Right ventricle myocardium inferior (tissue), 1 donor: ENCODE measurements at regions not wholly inside any gene's neighbourhood (a gene's known extent, or its start where the extent isn't known, plus 50 kb on each side); places are given as distances from the start of the nearest gene placed in this dataset.
"Not testable (repeated sequence)": the region's sequence is repeated elsewhere in the genome, so short reads cannot be mapped to it uniquely, and the experiment has no call there.

Source experiments
- ATAC-seq: fragments of 200-7000 bp; cut with Tn5 transposase; one replicate; pipeline ENCODE4 v1.9.1; 2020; ENCODE audit warnings: mild to moderate bottlenecking, moderate library complexity
- DNase-seq: peaks from one replicate; pipeline ENCODE4 v3.0.0; 2021; ENCODE audit errors: missing footprints
- intact Hi-C: fragments of 100-400 bp; cut with DNase I; formaldehyde crosslinking; loops from one replicate; pipeline ENCODE4 v1.11.0; 2022
- donor health status: DM: no; HTN: yes; CAD: no; lungs with severe emphysema.

DNA sequence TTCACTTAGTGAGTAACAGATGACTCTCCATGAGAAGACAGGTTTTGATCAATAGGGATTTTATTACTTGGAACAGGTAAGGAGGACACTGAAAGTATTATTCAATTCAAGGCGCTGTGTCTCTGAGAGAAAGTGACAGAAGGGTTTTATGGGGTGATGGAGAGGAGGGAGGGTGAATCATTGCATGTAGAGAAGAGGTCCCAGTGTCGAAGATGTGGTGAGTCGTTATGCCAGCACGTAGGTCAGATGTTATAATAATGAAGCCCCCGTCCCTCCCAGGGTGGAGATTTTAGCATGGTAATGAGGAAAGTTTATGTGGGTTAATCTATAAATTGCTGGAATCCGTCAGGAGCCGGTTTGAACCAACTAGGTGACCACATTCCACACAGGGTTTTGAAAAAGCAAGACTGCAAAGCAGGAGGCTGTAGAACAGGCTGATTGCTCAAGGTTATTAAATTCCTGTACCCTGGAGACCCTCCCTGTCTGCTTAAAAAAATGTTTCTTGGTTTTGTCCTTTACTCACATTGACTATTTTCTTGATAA, 586.4 kb upstream of the TMPRSS15 start:
- ATAC-seq, result no peak
- intact Hi-C loops, result no loop called here
- no peak for DNase-seq

DNA sequence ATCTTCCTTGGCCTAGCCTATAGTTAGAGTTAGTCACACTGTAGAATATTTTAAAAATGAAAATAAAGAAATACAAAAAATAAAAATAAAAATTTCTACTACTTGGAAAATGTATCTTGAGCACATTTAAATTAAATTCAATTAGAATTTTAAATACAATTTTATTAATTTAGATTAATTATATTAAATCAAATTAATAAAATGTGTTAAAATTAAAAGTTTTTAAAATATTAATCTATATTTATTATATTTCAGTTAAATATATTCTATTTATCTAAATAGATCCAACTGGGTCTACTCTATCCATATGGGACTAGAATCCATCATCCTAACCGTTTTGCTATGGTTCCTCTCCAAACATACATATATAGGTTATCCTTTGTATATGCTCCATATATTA, 588.3 kb upstream of the TMPRSS15 start:
- DNase-seq (no peak), ATAC-seq (no peak)
- intact Hi-C loops, result no loop called here

GRCh38 chr21:19010251-19010650, 606.7 kb upstream of the TMPRSS15 start:
- intact Hi-C loops, result loop anchor here (5.0 kb wide), 1 partner anchor 247 kb away; no protein-coding TSS in a partner anchor
- ATAC-seq, result no peak
- DNase-seq, result no peak

- ATAC-seq, result peak; percentile 94
- intact Hi-C loops, result loop anchor here (5.0 kb wide), 1 partner anchor 246 kb away; no protein-coding TSS in a partner anchor
- DNase-seq, result no peak
Observed at GRCh38 chr21:19010996-19011395, 607.4 kb upstream of the TMPRSS15 start.

DNA sequence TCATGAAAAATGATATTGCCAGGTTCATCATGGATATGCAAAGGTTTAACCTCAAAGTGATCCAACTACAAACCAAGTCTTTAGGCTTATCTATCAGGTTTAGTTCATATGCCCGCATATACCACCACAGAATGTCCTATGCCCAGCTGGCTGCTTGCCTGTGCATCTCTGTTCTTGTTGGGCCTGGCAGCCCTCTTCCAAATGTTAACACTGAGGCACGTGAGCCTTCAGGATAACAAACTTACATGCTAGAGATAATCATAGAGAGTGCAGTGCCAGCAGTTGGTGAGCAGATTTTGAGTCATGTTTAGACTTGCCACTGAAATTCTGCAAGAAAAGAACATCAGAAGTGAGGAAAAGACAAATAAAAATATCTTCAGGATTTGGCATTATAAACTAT, 607.9 kb upstream of the TMPRSS15 start:
- intact Hi-C loops, result loop anchor here (5.0 kb wide), 1 partner anchor 246 kb away; no protein-coding TSS in a partner anchor
- no peak for DNase-seq
- peak; percentile 76 for ATAC-seq

DNA sequence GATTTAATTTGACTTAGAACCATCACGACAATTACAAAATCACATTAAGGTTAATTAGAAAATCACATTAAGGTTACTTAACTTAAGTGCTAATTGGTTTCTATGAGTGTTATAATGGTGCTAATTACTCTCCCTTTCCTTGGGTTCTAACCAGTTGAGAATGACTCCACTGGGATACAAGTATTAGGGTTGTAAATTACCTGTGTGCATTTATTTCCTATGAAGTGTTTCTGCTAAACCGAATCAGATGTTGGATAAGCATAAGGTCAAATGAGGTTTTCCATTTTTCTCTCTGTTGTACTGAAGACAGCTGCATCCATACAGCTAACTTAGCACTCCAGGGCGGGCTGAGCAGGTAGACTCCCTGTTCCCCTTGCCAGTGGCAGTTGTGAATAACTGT, 610.3 kb upstream of the TMPRSS15 start:
- DNase-seq, result no peak
- ATAC-seq, result no peak
- intact Hi-C loops, result loop anchor here (5.0 kb wide), 1 partner anchor 243 kb away; no protein-coding TSS in a partner anchor

GRCh38 chr21:19018529-19018928, 614.9 kb upstream of the TMPRSS15 start:
- ATAC-seq, result no peak
- DNase-seq, result no peak
- intact Hi-C loops, result no loop called here

DNA sequence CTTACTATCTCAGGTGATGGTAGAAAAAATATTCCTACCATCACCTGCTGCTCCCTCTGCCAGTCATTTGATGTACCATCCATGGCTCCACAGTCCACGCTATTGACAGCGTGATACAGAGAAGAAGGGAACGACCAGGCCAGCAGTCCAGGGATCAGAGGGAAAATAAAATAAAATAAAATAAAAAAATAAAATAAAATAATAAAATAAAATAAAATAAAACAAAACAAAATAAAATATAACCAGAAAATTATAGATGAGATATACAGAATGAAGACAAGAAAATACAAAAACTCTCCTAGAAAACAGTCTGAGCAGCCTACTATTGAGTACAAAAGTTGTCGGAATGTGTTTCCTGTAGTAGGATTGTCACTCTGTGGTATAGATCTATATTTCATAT, 619.4 kb upstream of the TMPRSS15 start:
- ATAC-seq (no peak), DNase-seq (no peak)
- intact Hi-C loops, result no loop called here

DNA sequence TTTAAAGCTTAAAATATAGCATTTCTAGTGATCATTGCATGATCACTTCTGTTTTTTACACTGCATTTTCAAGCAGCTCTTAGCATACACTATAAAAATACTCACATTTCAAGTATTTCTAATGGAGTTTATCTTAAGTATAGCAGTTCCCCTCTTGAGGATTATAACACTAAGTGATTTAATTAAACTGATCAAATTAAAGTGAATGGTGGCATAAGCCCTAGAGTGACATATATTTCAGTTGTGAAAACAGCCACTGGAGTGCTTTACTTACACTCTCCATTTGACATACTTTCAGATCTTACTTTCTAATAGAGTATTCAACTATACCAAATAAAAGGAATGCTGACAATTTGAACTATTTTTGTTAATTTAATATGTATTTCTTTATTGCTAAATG, 623.3 kb upstream of the TMPRSS15 start:
- intact Hi-C loops, result no loop called here
- DNase-seq (no peak), ATAC-seq (no peak)

GRCh38 chr21:19029816-19030215, 626.2 kb upstream of the TMPRSS15 start:
- intact Hi-C loops, result no loop called here
- no peak for ATAC-seq
- no peak for DNase-seq

DNA sequence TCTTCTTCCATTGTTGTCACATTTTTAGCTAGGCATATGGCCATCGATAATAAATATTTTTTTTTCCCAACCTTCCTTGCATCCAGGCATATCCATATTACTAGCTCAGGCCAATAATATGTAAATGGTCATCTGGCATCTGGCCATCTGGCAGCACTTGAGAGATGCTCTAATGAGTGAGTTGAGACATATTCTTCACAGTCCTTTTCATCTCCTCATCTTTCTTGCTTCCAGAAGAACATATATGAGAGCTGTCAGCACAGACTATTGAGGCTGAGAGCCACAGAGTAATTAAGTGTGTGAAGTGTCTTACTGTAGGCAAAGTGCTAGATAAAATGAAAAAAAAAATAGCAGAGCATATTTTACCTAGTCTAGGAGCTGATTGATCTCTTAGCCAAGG, 628.4 kb upstream of the TMPRSS15 start:
- ATAC-seq (no peak), DNase-seq (no peak)
- intact Hi-C loops, result no loop called here

DNA sequence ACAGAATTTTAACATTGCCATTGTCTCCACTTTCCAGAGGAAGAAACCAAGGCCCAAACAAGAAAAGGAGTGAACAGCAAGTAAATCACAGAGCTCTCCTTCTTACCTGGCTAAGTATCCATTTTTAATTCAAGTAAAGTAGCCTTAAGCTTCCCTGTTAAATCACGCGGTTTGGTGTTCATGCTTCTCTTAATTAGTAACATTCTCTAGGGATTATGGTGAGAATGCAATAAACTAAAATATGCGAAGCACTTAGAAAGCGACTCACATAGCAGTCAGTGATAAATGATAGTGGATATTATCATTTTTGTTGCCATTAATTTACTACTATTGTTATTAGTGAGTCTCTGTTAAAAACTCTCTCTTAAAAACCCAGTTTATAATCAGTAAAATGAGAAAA, 630.5 kb upstream of the TMPRSS15 start:
- no peak for ATAC-seq
- intact Hi-C loops, result no loop called here
- DNase-seq, result no peak

DNA sequence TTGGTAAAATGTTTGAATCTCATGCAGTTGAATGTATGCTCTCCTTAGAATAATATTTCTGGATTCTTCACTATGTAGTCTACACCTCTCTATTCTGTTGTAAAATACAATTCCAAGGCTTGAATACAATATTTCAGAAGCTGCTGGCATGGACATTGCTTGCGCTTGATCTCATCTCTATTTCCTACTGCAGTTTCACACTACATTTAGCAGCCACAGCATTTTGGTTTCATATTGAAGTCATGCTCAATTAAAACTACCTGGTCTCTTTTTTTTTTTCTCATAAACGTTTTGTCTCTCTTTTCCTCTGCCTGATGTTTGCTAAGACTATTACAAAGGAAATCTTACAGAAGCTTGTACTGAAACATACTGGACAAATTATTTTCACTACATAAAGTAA, 631.0 kb upstream of the TMPRSS15 start:
- DNase-seq, result no peak
- ATAC-seq, result no peak
- intact Hi-C loops, result no loop called here

- intact Hi-C loops, result no loop called here
- no peak for DNase-seq
- no peak for ATAC-seq
Observed at GRCh38 chr21:19045876-19046275, 642.3 kb upstream of the TMPRSS15 start.

GRCh38 chr21:19048098-19048672, 644.6 kb upstream of the TMPRSS15 start:
- intact Hi-C loops, result no loop called here
- no peak for ATAC-seq

GRCh38 chr21:19049567-19049966, 646.0 kb upstream of the TMPRSS15 start:
- ATAC-seq, result no peak
- intact Hi-C loops, result no loop called here
- DNase-seq, result no peak

More at GRCh38 chr21:19048098-19048672, 644.6 kb upstream of the TMPRSS15 start:
- DNase-seq, result no peak

- intact Hi-C loops, result no loop called here
- ATAC-seq (no peak), DNase-seq (no peak)
Observed at GRCh38 chr21:19065164-19065563, 661.6 kb upstream of the TMPRSS15 start.

- ATAC-seq (no peak), DNase-seq (no peak)
- intact Hi-C loops, result no loop called here
Observed at GRCh38 chr21:19076031-19076430, 672.4 kb upstream of the TMPRSS15 start.

- intact Hi-C loops, result no loop called here
- no peak for DNase-seq
Observed at GRCh38 chr21:19109694-19110093, 706.1 kb upstream of the TMPRSS15 start.

DNA sequence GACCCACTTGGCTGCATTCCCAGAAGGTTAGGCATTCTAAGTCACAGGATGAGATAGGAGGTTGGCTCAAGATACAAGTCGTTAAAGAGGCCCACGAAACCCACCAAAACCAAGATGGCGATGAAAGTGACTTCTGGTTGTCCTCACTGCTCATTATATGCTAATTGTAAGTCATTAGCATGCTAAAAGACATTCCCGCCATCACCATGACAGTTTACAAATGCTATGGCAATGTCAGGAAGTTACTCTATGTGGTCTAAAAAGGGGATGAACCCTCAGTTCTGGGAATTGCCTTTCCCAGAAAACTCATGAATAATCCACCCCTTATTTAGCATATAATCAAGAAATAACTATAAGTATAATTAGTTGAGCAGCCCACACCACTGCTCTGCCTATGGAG, 715.7 kb upstream of the TMPRSS15 start:
- DNase-seq, ATAC-seq, intact Hi-C loops: not testable (repeated sequence)

More at GRCh38 chr21:19109694-19110093, 706.1 kb upstream of the TMPRSS15 start:
- ATAC-seq, result no peak

- no peak for ATAC-seq
- DNase-seq, result no peak
- intact Hi-C loops, result no loop called here
Observed at GRCh38 chr21:19120591-19120990, 717.0 kb upstream of the TMPRSS15 start.
